ENCODE measurements at regions not wholly inside any gene's neighbourhood (a gene's known extent, or its start where the extent isn't known, plus 50 kb on each side); places are given as distances from the start of the nearest gene placed in this dataset.

DNA sequence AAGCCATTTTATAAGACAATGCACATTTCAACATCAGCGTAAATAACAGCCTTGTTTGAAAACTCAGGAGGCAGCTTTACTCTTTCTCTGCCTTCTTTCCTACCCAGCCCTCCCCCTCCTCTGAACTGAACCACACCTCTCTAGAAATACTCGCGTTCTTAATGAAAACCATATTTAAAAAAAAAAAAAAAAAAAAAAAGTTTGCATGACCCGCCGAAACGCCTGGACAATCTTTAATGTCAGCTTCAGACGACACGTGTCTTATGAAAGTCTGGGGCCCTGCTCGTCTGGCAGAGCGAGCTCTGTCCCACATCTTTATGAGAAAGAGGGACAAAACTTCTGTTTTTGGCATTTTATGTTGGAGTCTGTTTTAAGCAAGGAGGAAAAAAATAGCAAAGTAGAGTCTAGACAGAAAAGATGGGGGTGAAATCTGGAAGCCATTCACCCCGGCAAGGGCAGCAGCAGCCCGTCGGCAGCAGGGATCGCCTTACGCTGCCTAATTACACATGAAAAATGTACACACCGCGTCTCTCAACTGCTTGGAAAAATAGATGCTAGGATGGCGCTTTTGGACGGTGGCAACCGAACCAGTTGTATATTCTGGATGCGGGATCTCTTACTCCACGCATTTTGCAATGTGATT is 130.4 kb upstream of the ETS2 start:
- TF ChIP-seq, protein P1, sequence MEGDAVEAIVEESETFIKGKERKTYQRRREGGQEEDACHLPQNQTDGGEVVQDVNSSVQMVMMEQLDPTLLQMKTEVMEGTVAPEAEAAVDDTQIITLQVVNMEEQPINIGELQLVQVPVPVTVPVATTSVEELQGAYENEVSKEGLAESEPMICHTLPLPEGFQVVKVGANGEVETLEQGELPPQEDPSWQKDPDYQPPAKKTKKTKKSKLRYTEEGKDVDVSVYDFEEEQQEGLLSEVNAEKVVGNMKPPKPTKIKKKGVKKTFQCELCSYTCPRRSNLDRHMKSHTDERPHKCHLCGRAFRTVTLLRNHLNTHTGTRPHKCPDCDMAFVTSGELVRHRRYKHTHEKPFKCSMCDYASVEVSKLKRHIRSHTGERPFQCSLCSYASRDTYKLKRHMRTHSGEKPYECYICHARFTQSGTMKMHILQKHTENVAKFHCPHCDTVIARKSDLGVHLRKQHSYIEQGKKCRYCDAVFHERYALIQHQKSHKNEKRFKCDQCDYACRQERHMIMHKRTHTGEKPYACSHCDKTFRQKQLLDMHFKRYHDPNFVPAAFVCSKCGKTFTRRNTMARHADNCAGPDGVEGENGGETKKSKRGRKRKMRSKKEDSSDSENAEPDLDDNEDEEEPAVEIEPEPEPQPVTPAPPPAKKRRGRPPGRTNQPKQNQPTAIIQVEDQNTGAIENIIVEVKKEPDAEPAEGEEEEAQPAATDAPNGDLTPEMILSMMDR (IDR thresholded peaks at IDR 0.05; ENCODE audit: insufficient read depth, low read length, poor library complexity, severe bottlenecking), result no peak
- no peak for TF ChIP-seq EZH2phosphoT487 (conservative IDR thresholded peaks at IDR 0.05; ENCODE audit: low read length)

All from SU-DHL-6 (cell line).